DOHH2 (cell line): ENCODE measurements at regions not wholly inside any gene's neighbourhood (a gene's known extent, or its start where the extent isn't known, plus 50 kb on each side); places are given as distances from the start of the nearest gene placed in this dataset.

Source experiments
- CTCF ChIP-seq: fragments of 200-600 bp; sonication (generic); IDR thresholded peaks from one replicate; pipeline ENCODE4 v1.5.1; 2014; ENCODE audit warnings: antibody characterized with exemption, mild to moderate bottlenecking, low read depth, low read length; ENCODE audit not compliant: poor library complexity, severe bottlenecking
- EZH2phosphoT487 ChIP-seq: fragments of 200-600 bp; sonication (generic); IDR thresholded peaks from 2 replicates; pipeline ENCODE4 v1.6.1; 2017; ENCODE audit warnings: borderline replicate concordance, mild to moderate bottlenecking, antibody characterized with exemption, low read length, moderate library complexity, mixed read lengths

- TF ChIP-seq CTCF (no peak), EZH2phosphoT487 (no peak)
Observed at GRCh38 chr12:127957001-127957660, 309.8 kb upstream of the TMEM132C start.
